GM19324 (cell line): ENCODE measurements at regions not wholly inside any gene's neighbourhood (a gene's known extent, or its start where the extent isn't known, plus 50 kb on each side); places are given as distances from the start of the nearest gene placed in this dataset.
"Not testable (repeated sequence)": the region's sequence is repeated elsewhere in the genome, so short reads cannot be mapped to it uniquely, and the experiment has no call there.

ENCODE experiments used
- ATAC-seq: cut with Tn5 transposase; IDR thresholded peaks from one replicate; pipeline ENCODE4 v1.9.1; 2021; ENCODE audit warnings: mild to moderate bottlenecking, moderate library complexity; ENCODE audit not compliant: unreplicated experiment, low FRiP score

GRCh38 chr6:19557191-19557590 lies 280.0 kb upstream of the ID4 start:
- no peak for ATAC-seq

GRCh38 chr6:19558201-19558600 lies 279.0 kb upstream of the ID4 start:
- no peak for ATAC-seq

GRCh38 chr6:19558934-19559333 lies 278.2 kb upstream of the ID4 start:
- ATAC-seq = no peak

GRCh38 chr6:19562468-19562867 lies 274.7 kb upstream of the ID4 start:
- no peak for ATAC-seq

GRCh38 chr6:19569563-19569962 lies 267.6 kb upstream of the ID4 start:
- ATAC-seq = no peak

- ATAC-seq = no peak
Measured at GRCh38 chr6:19571176-19571575, 266.0 kb upstream of the ID4 start.

GRCh38 chr6:19578481-19578880 lies 258.7 kb upstream of the ID4 start:
- no peak for ATAC-seq

- not testable (repeated sequence) for ATAC-seq
Measured at GRCh38 chr6:19584207-19584606, 253.0 kb upstream of the ID4 start.

- no peak for ATAC-seq
Measured at GRCh38 chr6:19587238-19587942, 249.8 kb upstream of the ID4 start.

GRCh38 chr6:19590501-19591131 lies 246.6 kb upstream of the ID4 start:
- ATAC-seq = no peak

GRCh38 chr6:19597809-19598320 lies 239.3 kb upstream of the ID4 start:
- ATAC-seq = no peak

- no peak for ATAC-seq
Measured at GRCh38 chr6:19599796-19600464, 237.2 kb upstream of the ID4 start.

GRCh38 chr6:19602434-19603013 lies 234.6 kb upstream of the ID4 start:
- no peak for ATAC-seq

- no peak for ATAC-seq
Measured at GRCh38 chr6:19603721-19604120, 233.4 kb upstream of the ID4 start.

- ATAC-seq = no peak
Measured at GRCh38 chr6:19605624-19606023, 231.5 kb upstream of the ID4 start.

- ATAC-seq = no peak
Measured at GRCh38 chr6:19608546-19608945, 228.6 kb upstream of the ID4 start.

GRCh38 chr6:19609972-19610641 lies 227.1 kb upstream of the ID4 start:
- no peak for ATAC-seq

- not testable (repeated sequence) for ATAC-seq
Measured at GRCh38 chr6:19612672-19613466, 224.3 kb upstream of the ID4 start.

- no peak for ATAC-seq
Measured at GRCh38 chr6:19613678-19614077, 223.5 kb upstream of the ID4 start.

GRCh38 chr6:19616022-19616421 lies 221.1 kb upstream of the ID4 start:
- ATAC-seq = no peak
